Lower leg skin (tissue), 4 donors: ENCODE measurements at regions not wholly inside any gene's neighbourhood (a gene's known extent, or its start where the extent isn't known, plus 50 kb on each side); places are given as distances from the start of the nearest gene placed in this dataset.
A peak's percentile ranks its signal among the peaks of the same experiment; 100 is the strongest.

Source experiments
- DNase-seq, 2 donors: peaks; one replicate each; pipeline ENCODE4 v3.0.0-alpha.2; 2019; ENCODE audit warnings: low spot score in 2 of 2
- H3K4me3 ChIP-seq: fragments of 200-600 bp; sonication (generic); 2 replicates; pipeline ENCODE4 v1.5.1; 2017; ENCODE audit warnings: mild to moderate bottlenecking, low read depth; ENCODE audit not compliant: poor library complexity, severe bottlenecking
- CTCF ChIP-seq, 3 donors: fragments of 450-650 bp; IDR thresholded peaks; one replicate each; pipeline ENCODE4 v1.5.1; 2016; ENCODE audit warnings: antibody characterized with exemption in 3 of 3, mild to moderate bottlenecking in 3 of 3, moderate library complexity in 2 of 3
- POLR2A ChIP-seq, 2 donors: fragments of 450-650 bp; IDR thresholded peaks; one replicate each; pipeline ENCODE4 v1.6.1; 2016 to 2017; ENCODE audit warnings: antibody characterized with exemption in 2 of 2, mild to moderate bottlenecking in 1 of 2, moderate library complexity in 1 of 2
- WGBS, 2 donors: methylation state at CpG; one replicate each; pipeline ENCODE4 v1.1.5; 2018; 5-methylcytosine and 5-hydroxymethylcytosine counted together
- intact Hi-C: fragments of 100-400 bp; cut with DNase I; formaldehyde crosslinking; loops from one replicate; pipeline ENCODE4 v1.15.0; 2023; ENCODE audit warnings: low total_unique reads

GRCh38 chr5:133794771-133795415 lies 173.5 kb downstream of the C5orf15 start:
- intact Hi-C loops, result no loop called here
- 66 to 74% methylated on average over 8 of the region's 8 CpGs for WGBS, 2 donors
- no peak overlapping the region for H3K4me3 ChIP-seq
- peak in 1 of 2 donors; percentile 63 for DNase-seq
- TF ChIP-seq POLR2A (IDR thresholded peaks at IDR 0.05) (no peak), CTCF (IDR thresholded peaks at IDR 0.05) (no peak)

GRCh38 chr5:133793756-133794465 lies 174.5 kb downstream of the C5orf15 start:
- no peak overlapping the region for H3K4me3 ChIP-seq
- 76 to 81% methylated on average over 8 of the region's 8 CpGs for WGBS, 2 donors
- no peak for TF ChIP-seq CTCF (IDR thresholded peaks at IDR 0.05)
- TF ChIP-seq POLR2A (IDR thresholded peaks at IDR 0.05), result no peak
- DNase-seq, result peak in 1 of 2 donors; percentile 75
- intact Hi-C loops, result no loop called here

GRCh38 chr5:133792655-133793054 lies 175.8 kb downstream of the C5orf15 start:
- peak in 1 of 2 donors; percentile 45 for DNase-seq
- TF ChIP-seq CTCF (IDR thresholded peaks at IDR 0.05) (no peak), POLR2A (IDR thresholded peaks at IDR 0.05) (no peak)
- no peak overlapping the region for H3K4me3 ChIP-seq
- WGBS, 2 donors, result 65 to 73% methylated on average over 4 of the region's 4 CpGs
- intact Hi-C loops, result no loop called here

GRCh38 chr5:133792024-133792423 lies 176.4 kb downstream of the C5orf15 start:
- peak in 1 of 2 donors; percentile 75 for DNase-seq
- intact Hi-C loops, result no loop called here
- TF ChIP-seq CTCF (IDR thresholded peaks at IDR 0.05) (no peak), POLR2A (IDR thresholded peaks at IDR 0.05) (no peak)
- no peak overlapping the region for H3K4me3 ChIP-seq

GRCh38 chr5:133790898-133791297 lies 177.5 kb downstream of the C5orf15 start:
- intact Hi-C loops, result no loop called here
- 92 to 97% methylated on average over 1 of the region's 1 CpG for WGBS, 2 donors
- peak in 1 of 2 donors; percentile 52 for DNase-seq
- no peak overlapping the region for H3K4me3 ChIP-seq
- no peak for TF ChIP-seq CTCF (IDR thresholded peaks at IDR 0.05)
- no peak for TF ChIP-seq POLR2A (IDR thresholded peaks at IDR 0.05)
